ENCODE measurements at regions not wholly inside any gene's neighbourhood (a gene's known extent, or its start where the extent isn't known, plus 50 kb on each side); places are given as distances from the start of the nearest gene placed in this dataset.

- DNase-seq (ENCODE audit: low read depth) (no peak), FAIRE-seq (no peak)
- Histone ChIP-seq H3K4me3 (ENCODE audit: low read depth, low read length) (no peak overlapping the region), H3K36me3 (ENCODE audit: control insufficient read depth, insufficient read depth, low read length) (no peaks in the 10 kb centered on the region), H3K27me3 (ENCODE audit: control insufficient read depth, insufficient read depth, low read length) (no peaks in the 10 kb centered on the region)
- no peak for TF ChIP-seq CTCF (IDR thresholded peaks at IDR 0.05; ENCODE audit: insufficient read depth, low read length, severe bottlenecking)
Observed at GRCh38 chr2:36223259-36223658, 132.3 kb upstream of the CRIM1 start.

- no peak for TF ChIP-seq CTCF (IDR thresholded peaks at IDR 0.05; ENCODE audit: insufficient read depth, low read length, severe bottlenecking)
- FAIRE-seq (no peak), DNase-seq (ENCODE audit: low read depth) (no peak)
- no peaks in the 10 kb centered on the region for H3K36me3 ChIP-seq (ENCODE audit: control insufficient read depth, insufficient read depth, low read length)
- H3K4me3 ChIP-seq (ENCODE audit: low read depth, low read length) = no peak overlapping the region
- H3K27me3 ChIP-seq (ENCODE audit: control insufficient read depth, insufficient read depth, low read length) = no peaks in the 10 kb centered on the region
Observed at GRCh38 chr2:36222485-36222884, 133.1 kb upstream of the CRIM1 start.

GRCh38 chr2:36214691-36215090 lies 140.9 kb upstream of the CRIM1 start:
- FAIRE-seq (no peak), DNase-seq (ENCODE audit: low read depth) (no peak)
- no peak for TF ChIP-seq CTCF (IDR thresholded peaks at IDR 0.05; ENCODE audit: insufficient read depth, low read length, severe bottlenecking)
- no peaks in the 10 kb centered on the region for H3K36me3 ChIP-seq (ENCODE audit: control insufficient read depth, insufficient read depth, low read length)
- H3K27me3 ChIP-seq (ENCODE audit: control insufficient read depth, insufficient read depth, low read length) = no peaks in the 10 kb centered on the region
- H3K4me3 ChIP-seq (ENCODE audit: low read depth, low read length) = no peak overlapping the region

GRCh38 chr2:36203366-36203765 lies 152.2 kb upstream of the CRIM1 start:
- no peak for TF ChIP-seq CTCF (IDR thresholded peaks at IDR 0.05; ENCODE audit: insufficient read depth, low read length, severe bottlenecking)
- FAIRE-seq (no peak), DNase-seq (ENCODE audit: low read depth) (no peak)
- H3K36me3 ChIP-seq (ENCODE audit: control insufficient read depth, insufficient read depth, low read length) = no peaks in the 10 kb centered on the region
- no peaks in the 10 kb centered on the region for H3K27me3 ChIP-seq (ENCODE audit: control insufficient read depth, insufficient read depth, low read length)
- no peak overlapping the region for H3K4me3 ChIP-seq (ENCODE audit: low read depth, low read length)

- Histone ChIP-seq H3K36me3 (ENCODE audit: control insufficient read depth, insufficient read depth, low read length) (no peaks in the 10 kb centered on the region), H3K4me3 (ENCODE audit: low read depth, low read length) (no peak overlapping the region), H3K27me3 (ENCODE audit: control insufficient read depth, insufficient read depth, low read length) (no peaks in the 10 kb centered on the region)
- no peak for DNase-seq (ENCODE audit: low read depth)
- FAIRE-seq = no peak
- TF ChIP-seq CTCF (IDR thresholded peaks at IDR 0.05; ENCODE audit: insufficient read depth, low read length, severe bottlenecking) = no peak
Observed at GRCh38 chr2:36197181-36197971, 158.2 kb upstream of the CRIM1 start.

- TF ChIP-seq CTCF (IDR thresholded peaks at IDR 0.05; ENCODE audit: insufficient read depth, low read length, severe bottlenecking) = no peak
- DNase-seq (ENCODE audit: low read depth) = no peak
Observed at GRCh38 chr2:36193680-36194079, 161.9 kb upstream of the CRIM1 start.

More at GRCh38 chr2:36193680-36194079, 161.9 kb upstream of the CRIM1 start:
- no peak overlapping the region for H3K4me3 ChIP-seq (ENCODE audit: low read depth, low read length)
- FAIRE-seq = no peak
- no peaks in the 10 kb centered on the region for H3K36me3 ChIP-seq (ENCODE audit: control insufficient read depth, insufficient read depth, low read length)
- H3K27me3 ChIP-seq (ENCODE audit: control insufficient read depth, insufficient read depth, low read length) = no peaks in the 10 kb centered on the region
